ENCODE measurements at regions not wholly inside any gene's neighbourhood (a gene's known extent, or its start where the extent isn't known, plus 50 kb on each side); places are given as distances from the start of the nearest gene placed in this dataset.

DNA sequence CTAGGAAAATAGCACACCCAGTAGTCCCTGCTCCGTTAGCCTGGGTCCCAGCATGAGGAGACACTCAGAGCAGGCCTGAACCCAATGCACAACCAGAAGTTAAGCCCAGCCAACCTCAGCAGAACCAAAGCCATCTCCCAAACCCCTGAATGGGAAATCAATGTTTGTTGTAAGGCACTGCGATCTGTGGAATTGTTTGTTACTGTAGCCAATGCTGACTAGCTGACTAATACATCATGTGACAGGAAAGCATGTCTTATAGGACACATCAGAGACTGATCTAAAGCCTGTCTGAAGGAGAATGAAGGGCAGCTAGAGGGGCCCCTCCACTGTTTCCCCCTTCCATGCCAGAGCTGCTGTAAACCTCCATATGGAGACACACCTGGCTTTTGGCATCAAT lies 96.4 kb downstream of the MARCHF4 start:
- no peak overlapping the region for H2AFZ ChIP-seq (ENCODE audit: low read depth, low read length)
- BruUV-seq (replicated peaks): no TSS peak
- H3K4me3 ChIP-seq (replicated peaks in 1 of 3; ENCODE audit: insufficient read depth in 1 of 3, low read depth in 1 of 3, low read length in 3 of 3): no peak overlapping the region
- no peaks in the 10 kb centered on the region for H4K20me1 ChIP-seq (replicated peaks; ENCODE audit: control insufficient read depth, extremely low read depth, insufficient read depth, low read length)
- H3K27me3 ChIP-seq (ENCODE audit: control insufficient read depth in 2 of 2, insufficient read depth in 2 of 2, low read length in 2 of 2): no peaks in the 10 kb centered on the region
- no peak for DNase-seq (ENCODE audit: low read depth, low spot score)
- ChIA-PET CTCF (no interaction called here), POLR2A (no interaction called here)
- H3K4me1 ChIP-seq (ENCODE audit: control insufficient read depth, extremely low read depth, insufficient read depth, low read length): no peaks in the 10 kb centered on the region
- no peaks in the 10 kb centered on the region for H3K79me2 ChIP-seq (ENCODE audit: control insufficient read depth, insufficient read depth, low read length)
- H3K9ac ChIP-seq (replicated peaks; ENCODE audit: extremely low read depth, insufficient read depth, low read length): no peak overlapping the region
- intact Hi-C loops (cut with micrococcal nuclease): no loop called here
- no peaks in the 10 kb centered on the region for H3K9me1 ChIP-seq (replicated peaks; ENCODE audit: control insufficient read depth, extremely low read depth, insufficient read depth, low read length)
- H3K9me3 ChIP-seq (replicated peaks; ENCODE audit: control insufficient read depth, insufficient read depth, low read length): no peaks in the 10 kb centered on the region
- H3K4me2 ChIP-seq (ENCODE audit: insufficient read depth, low read length): no peak overlapping the region
- dilution Hi-C loops (cut with MboI; ENCODE audit: extremely low pct_ligation_motif_present, low sequenced_read_pairs): no loop called here
- TF ChIP-seq POLR2A (IDR thresholded peaks at IDR 0.05; ENCODE audit: low read depth, low read length): no peak
- no peak for TF ChIP-seq GATA2 (IDR thresholded peaks at IDR 0.05; ENCODE audit: insufficient read depth, insufficient read length, low read depth, low read length)
- TF ChIP-seq POLR2AphosphoS5 (IDR thresholded peaks at IDR 0.05; ENCODE audit: insufficient read depth, low read depth, low read length): no peak
- no peak for TF ChIP-seq MYC (IDR thresholded peaks at IDR 0.05; ENCODE audit: low read depth, low read length)
- TF ChIP-seq MAX (IDR thresholded peaks at IDR 0.05; ENCODE audit: insufficient read depth, insufficient read length): no peak
- TF ChIP-seq EZH2 (IDR thresholded peaks at IDR 0.05; ENCODE audit: borderline replicate concordance, low read depth, low read length, severe bottlenecking): no peak
- TF ChIP-seq JUN (IDR thresholded peaks at IDR 0.05; ENCODE audit: borderline replicate concordance, insufficient read depth, insufficient read length, low read depth): no peak
- no peak overlapping the region for H3K27ac ChIP-seq (ENCODE audit: insufficient read depth, low read depth, low read length)
- FAIRE-seq: no peak
- peaks cover 0 to 2% of the 10 kb centered on the region in 2 experiments for H3K36me3 ChIP-seq (ENCODE audit: control insufficient read depth in 2 of 2, extremely low read depth in 1 of 2, insufficient read depth in 2 of 2, low read length in 2 of 2)

GRCh38 chr2:216274194-216274840 lies 98.0 kb downstream of the MARCHF4 start:
- no TSS peak for BruUV-seq (replicated peaks)
- no peaks in the 10 kb centered on the region for H3K9me3 ChIP-seq (replicated peaks; ENCODE audit: control insufficient read depth, insufficient read depth, low read length)
- peaks cover 2% of the 10 kb centered on the region for H3K4me1 ChIP-seq (ENCODE audit: control insufficient read depth, extremely low read depth, insufficient read depth, low read length)
- no peak overlapping the region for H3K9ac ChIP-seq (replicated peaks; ENCODE audit: extremely low read depth, insufficient read depth, low read length)
- no peaks in the 10 kb centered on the region for H3K79me2 ChIP-seq (ENCODE audit: control insufficient read depth, insufficient read depth, low read length)
- intact Hi-C loops (cut with micrococcal nuclease) (no loop called here), dilution Hi-C loops (cut with MboI; ENCODE audit: extremely low pct_ligation_motif_present, low sequenced_read_pairs) (no loop called here)
- POLR2A ChIA-PET: no interaction called here
- no peak for FAIRE-seq
- TF ChIP-seq POLR2AphosphoS5 (IDR thresholded peaks at IDR 0.05; ENCODE audit: insufficient read depth, low read depth, low read length) (no peak), EZH2 (IDR thresholded peaks at IDR 0.05; ENCODE audit: borderline replicate concordance, low read depth, low read length, severe bottlenecking) (no peak), MAX (IDR thresholded peaks at IDR 0.05; ENCODE audit: insufficient read depth, insufficient read length) (no peak), POLR2A (IDR thresholded peaks at IDR 0.05; ENCODE audit: low read depth, low read length) (no peak), JUN (IDR thresholded peaks at IDR 0.05; ENCODE audit: borderline replicate concordance, insufficient read depth, insufficient read length, low read depth) (no peak), FOS (IDR thresholded peaks at IDR 0.05; ENCODE audit: borderline replicate concordance, insufficient read depth, low read length) (no peak), MYC (IDR thresholded peaks at IDR 0.05; ENCODE audit: low read depth, low read length) (no peak), GATA2 (IDR thresholded peaks at IDR 0.05; ENCODE audit: insufficient read depth, insufficient read length, low read depth, low read length) (no peak)
- TF ChIP-seq, protein P1, sequence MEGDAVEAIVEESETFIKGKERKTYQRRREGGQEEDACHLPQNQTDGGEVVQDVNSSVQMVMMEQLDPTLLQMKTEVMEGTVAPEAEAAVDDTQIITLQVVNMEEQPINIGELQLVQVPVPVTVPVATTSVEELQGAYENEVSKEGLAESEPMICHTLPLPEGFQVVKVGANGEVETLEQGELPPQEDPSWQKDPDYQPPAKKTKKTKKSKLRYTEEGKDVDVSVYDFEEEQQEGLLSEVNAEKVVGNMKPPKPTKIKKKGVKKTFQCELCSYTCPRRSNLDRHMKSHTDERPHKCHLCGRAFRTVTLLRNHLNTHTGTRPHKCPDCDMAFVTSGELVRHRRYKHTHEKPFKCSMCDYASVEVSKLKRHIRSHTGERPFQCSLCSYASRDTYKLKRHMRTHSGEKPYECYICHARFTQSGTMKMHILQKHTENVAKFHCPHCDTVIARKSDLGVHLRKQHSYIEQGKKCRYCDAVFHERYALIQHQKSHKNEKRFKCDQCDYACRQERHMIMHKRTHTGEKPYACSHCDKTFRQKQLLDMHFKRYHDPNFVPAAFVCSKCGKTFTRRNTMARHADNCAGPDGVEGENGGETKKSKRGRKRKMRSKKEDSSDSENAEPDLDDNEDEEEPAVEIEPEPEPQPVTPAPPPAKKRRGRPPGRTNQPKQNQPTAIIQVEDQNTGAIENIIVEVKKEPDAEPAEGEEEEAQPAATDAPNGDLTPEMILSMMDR (IDR thresholded peaks at IDR 0.05; ENCODE audit: extremely low read depth in 1 of 2, insufficient read depth in 1 of 2, low read depth in 1 of 2, low read length in 2 of 2): no peak
- peaks cover 0 to 2% of the 10 kb centered on the region in 2 experiments for H3K36me3 ChIP-seq (ENCODE audit: control insufficient read depth in 2 of 2, extremely low read depth in 1 of 2, insufficient read depth in 2 of 2, low read length in 2 of 2)
- H3K27ac ChIP-seq (ENCODE audit: insufficient read depth, low read depth, low read length): no peak overlapping the region
- H3K4me2 ChIP-seq (ENCODE audit: insufficient read depth, low read length): no peak overlapping the region
- H3K9me1 ChIP-seq (replicated peaks; ENCODE audit: control insufficient read depth, extremely low read depth, insufficient read depth, low read length): no peaks in the 10 kb centered on the region
- no peak overlapping the region for H2AFZ ChIP-seq (ENCODE audit: low read depth, low read length)
- no peak overlapping the region for H3K4me3 ChIP-seq (replicated peaks in 1 of 3; ENCODE audit: insufficient read depth in 1 of 3, low read depth in 1 of 3, low read length in 3 of 3)
- no peaks in the 10 kb centered on the region for H3K27me3 ChIP-seq (ENCODE audit: control insufficient read depth in 2 of 2, insufficient read depth in 2 of 2, low read length in 2 of 2)
- CTCF ChIA-PET: no interaction called here
- DNase-seq (ENCODE audit: low read depth, low spot score): no peak
- no peaks in the 10 kb centered on the region for H4K20me1 ChIP-seq (replicated peaks; ENCODE audit: control insufficient read depth, extremely low read depth, insufficient read depth, low read length)
